Mesenchymal stem cell (in vitro differentiated cells and primary cell): ENCODE measurements at regions not wholly inside any gene's neighbourhood (a gene's known extent, or its start where the extent isn't known, plus 50 kb on each side); places are given as distances from the start of the nearest gene placed in this dataset.
A peak's percentile ranks its signal among the peaks of the same experiment; 100 is the strongest.

Source experiments
- DNase-seq: peaks from one replicate; pipeline ENCODE4 v3.0.0-alpha.2; 2013
- H2AFZ ChIP-seq: one replicate; pipeline ENCODE4 v1.6.1; 2013; ENCODE audit warnings: low read depth, mild to moderate bottlenecking, control low read depth, inconsistent platforms, low read length, moderate library complexity
- H2AK5ac ChIP-seq: 2 replicates; pipeline ENCODE4 v1.6.1; 2013; ENCODE audit warnings: low read length, moderate library complexity, mild to moderate bottlenecking, inconsistent platforms; ENCODE audit not compliant: severe bottlenecking
- H2BK120ac ChIP-seq: one replicate; pipeline ENCODE4 v1.6.1; 2013; ENCODE audit warnings: low read depth, mild to moderate bottlenecking, inconsistent platforms, low read length, moderate library complexity
- H2BK12ac ChIP-seq, 2 experiments: one replicate each; pipeline ENCODE4 v1.6.1; 2013; ENCODE audit warnings: inconsistent platforms in 2 of 2, low read length in 2 of 2, mild to moderate bottlenecking in 2 of 2, moderate library complexity in 2 of 2, control low read depth in 1 of 2
- H2BK15ac ChIP-seq: one replicate; pipeline ENCODE4 v1.6.1; 2013; ENCODE audit warnings: mild to moderate bottlenecking, low read depth, inconsistent platforms; ENCODE audit not compliant: poor library complexity, severe bottlenecking
- H2BK5ac ChIP-seq: 2 replicates; pipeline ENCODE4 v1.6.1; 2013; ENCODE audit warnings: low read depth, mild to moderate bottlenecking, low read length, control low read depth, inconsistent platforms; ENCODE audit not compliant: poor library complexity, severe bottlenecking
- H3K14ac ChIP-seq, 2 experiments: one replicate each; pipeline ENCODE4 v1.6.1; 2013; ENCODE audit warnings: inconsistent platforms in 2 of 2, low read length in 2 of 2, control low read depth in 1 of 2, mild to moderate bottlenecking in 1 of 2, moderate library complexity in 1 of 2
- H3K18ac ChIP-seq, 2 experiments: one replicate each; pipeline ENCODE4 v1.6.1; 2013; ENCODE audit warnings: inconsistent platforms in 2 of 2, low read length in 2 of 2, control low read depth in 1 of 2, low read depth in 1 of 2, mild to moderate bottlenecking in 1 of 2
- H3K23ac ChIP-seq, 2 experiments: one replicate each; pipeline ENCODE4 v1.6.1; 2013; ENCODE audit warnings: inconsistent platforms in 2 of 2, low read length in 2 of 2, mild to moderate bottlenecking in 2 of 2, moderate library complexity in 2 of 2, control low read depth in 1 of 2
- H3K27ac ChIP-seq: 2 replicates; pipeline ENCODE4 v1.5.1; 2013; ENCODE audit warnings: mild to moderate bottlenecking, moderate library complexity, low read length, control low read depth, inconsistent platforms; ENCODE audit not compliant: poor library complexity, severe bottlenecking
- H3K27me3 ChIP-seq, 2 experiments: 2 replicates each; pipeline versions ENCODE4 v1.6.1 to v1.7.0; 2013; ENCODE audit warnings: low read length in 2 of 2, mild to moderate bottlenecking in 2 of 2, moderate library complexity in 2 of 2, control low read depth in 1 of 2, inconsistent platforms in 1 of 2; ENCODE audit not compliant: control insufficient read depth in 1 of 2, insufficient read depth in 1 of 2
- H3K36me3 ChIP-seq, 2 experiments: 2 replicates each; pipeline versions ENCODE4 v1.6.1 to v1.7.0; 2013; ENCODE audit warnings: low read length in 2 of 2, control low read depth in 1 of 2, inconsistent platforms in 1 of 2, low read depth in 1 of 2, mild to moderate bottlenecking in 1 of 2; ENCODE audit not compliant: insufficient read depth in 2 of 2, control insufficient read depth in 1 of 2
- H3K4ac ChIP-seq, 2 experiments: one replicate each; pipeline ENCODE4 v1.6.1; 2013; ENCODE audit warnings: inconsistent platforms in 2 of 2, low read length in 2 of 2, mild to moderate bottlenecking in 2 of 2, moderate library complexity in 2 of 2, control low read depth in 1 of 2, low read depth in 1 of 2
- H3K4me1 ChIP-seq: 2 replicates; pipeline ENCODE4 v1.6.1; 2013; ENCODE audit warnings: low read depth, low read length, control low read depth; ENCODE audit not compliant: control insufficient read depth, insufficient read depth
- H3K4me2 ChIP-seq: 2 replicates; pipeline ENCODE4 v1.6.1; 2013; ENCODE audit warnings: low read length, mild to moderate bottlenecking, inconsistent platforms; ENCODE audit not compliant: poor library complexity, severe bottlenecking
- H3K4me3 ChIP-seq, 2 experiments: 2 replicates each; pipeline versions ENCODE4 v1.5.1 to v1.7.0; 2013; ENCODE audit warnings: low read length in 2 of 2, mild to moderate bottlenecking in 2 of 2, control low read depth in 1 of 2, low read depth in 1 of 2; ENCODE audit not compliant: insufficient read depth in 1 of 2
- H3K79me1 ChIP-seq: replicated peaks from 2 replicates; pipeline ENCODE4 v1.6.1; 2013; ENCODE audit warnings: mild to moderate bottlenecking, control low read depth, low read length, inconsistent platforms; ENCODE audit not compliant: poor library complexity, severe bottlenecking
- H3K9ac ChIP-seq: 2 replicates; pipeline ENCODE4 v1.7.0; 2013; ENCODE audit warnings: mild to moderate bottlenecking, low read length, moderate library complexity
- H3K9me3 ChIP-seq: 2 replicates; pipeline ENCODE4 v1.7.0; 2013; ENCODE audit warnings: mild to moderate bottlenecking, low read length; ENCODE audit not compliant: control insufficient read depth
- H4K8ac ChIP-seq: one replicate; pipeline ENCODE4 v1.6.1; 2013; ENCODE audit warnings: inconsistent platforms, mild to moderate bottlenecking, low read length, moderate library complexity
- H4K91ac ChIP-seq: one replicate; pipeline ENCODE4 v1.6.1; 2013; ENCODE audit warnings: mild to moderate bottlenecking, low read length, inconsistent platforms
- WGBS: methylation state at CpG from one replicate; pipeline ENCODE4 v1.1.7; 2013; ENCODE audit warnings: mixed read lengths; 5-methylcytosine and 5-hydroxymethylcytosine counted together

GRCh38 chr16:87552072-87552718 is 50.1 kb upstream of the JPH3 start:
- no peak overlapping the region for H3K18ac ChIP-seq
- H3K14ac ChIP-seq, result no peak overlapping the region
- H3K4ac ChIP-seq, result no peak overlapping the region
- H2BK15ac ChIP-seq, result no peak overlapping the region
- H3K36me3 ChIP-seq, result no peaks in the 10 kb centered on the region
- no peak overlapping the region for H2AFZ ChIP-seq
- H2AK5ac ChIP-seq, result no peak overlapping the region
- no peak overlapping the region for H3K9ac ChIP-seq
- H2BK12ac ChIP-seq, result no peak overlapping the region
- H4K91ac ChIP-seq, result no peak overlapping the region
- H3K4me1 ChIP-seq, result peaks cover 19% of the 10 kb centered on the region
- no peak for DNase-seq
- no peak overlapping the region for H2BK120ac ChIP-seq
- WGBS, result 95% methylated on average over 18 of the region's 18 CpGs
- H3K23ac ChIP-seq, result no peak overlapping the region
- no peaks in the 10 kb centered on the region for H3K9me3 ChIP-seq
- no peak overlapping the region for H3K4me2 ChIP-seq
- no peak overlapping the region for H2BK5ac ChIP-seq
- H3K4me3 ChIP-seq, result no peak overlapping the region
- no peak overlapping the region for H3K27ac ChIP-seq
- no peak overlapping the region for H4K8ac ChIP-seq
- no peaks in the 10 kb centered on the region for H3K79me1 ChIP-seq
- H3K27me3 ChIP-seq, result peaks cover 20 to 40% of the 10 kb centered on the region in 2 experiments

GRCh38 chr16:87551487-87551886 is 50.8 kb upstream of the JPH3 start:
- Histone ChIP-seq H3K79me1 (no peaks in the 10 kb centered on the region), H3K4me1 (peaks cover 12% of the 10 kb centered on the region), H3K4ac (no peak overlapping the region), H2BK5ac (no peak overlapping the region), H3K27ac (no peak overlapping the region), H3K18ac (no peak overlapping the region), H4K8ac (no peak overlapping the region), H3K4me3 (no peak overlapping the region), H3K14ac (peak overlapping the region in 1 of 2 experiments; percentile 4), H2BK120ac (no peak overlapping the region), H4K91ac (no peak overlapping the region), H2AFZ (no peak overlapping the region), H2BK12ac (no peak overlapping the region), H3K9ac (no peak overlapping the region), H3K9me3 (no peaks in the 10 kb centered on the region), H2AK5ac (no peak overlapping the region), H3K4me2 (no peak overlapping the region), H3K36me3 (no peaks in the 10 kb centered on the region), H3K27me3 (peaks cover 22 to 43% of the 10 kb centered on the region in 2 experiments), H3K23ac (no peak overlapping the region), H2BK15ac (no peak overlapping the region)
- DNase-seq, result peak; percentile 28
- WGBS, result 66% methylated on average over 5 of the region's 5 CpGs

- no peak overlapping the region for H3K9ac ChIP-seq
- H3K4me2 ChIP-seq, result no peak overlapping the region
- no peak overlapping the region for H3K27ac ChIP-seq
- WGBS, result 64% methylated on average over 23 of the region's 28 CpGs
- no peak for DNase-seq
- H2BK120ac ChIP-seq, result no peak overlapping the region
- peaks cover 12% of the 10 kb centered on the region for H3K4me1 ChIP-seq
- no peaks in the 10 kb centered on the region for H3K79me1 ChIP-seq
- no peak overlapping the region for H2BK5ac ChIP-seq
- H3K14ac ChIP-seq, result no peak overlapping the region
- H2AK5ac ChIP-seq, result no peak overlapping the region
- no peak overlapping the region for H4K91ac ChIP-seq
- no peak overlapping the region for H3K4me3 ChIP-seq
- H3K27me3 ChIP-seq, result peaks cover 22 to 43% of the 10 kb centered on the region in 2 experiments
- no peak overlapping the region for H4K8ac ChIP-seq
- H3K18ac ChIP-seq, result no peak overlapping the region
- H2AFZ ChIP-seq, result no peak overlapping the region
- H3K36me3 ChIP-seq, result no peaks in the 10 kb centered on the region
- H3K9me3 ChIP-seq, result peaks cover 9% of the 10 kb centered on the region
- H2BK15ac ChIP-seq, result no peak overlapping the region
- H3K4ac ChIP-seq, result no peak overlapping the region
- no peak overlapping the region for H3K23ac ChIP-seq
- no peak overlapping the region for H2BK12ac ChIP-seq
Observed at GRCh38 chr16:87550495-87550961, 51.8 kb upstream of the JPH3 start.

- Histone ChIP-seq H3K4ac (no peak overlapping the region), H3K9ac (no peak overlapping the region), H2AK5ac (no peak overlapping the region), H3K4me1 (peaks cover 12% of the 10 kb centered on the region), H4K91ac (peak overlapping the region; percentile 44), H3K4me2 (no peak overlapping the region), H3K23ac (peak overlapping the region in 1 of 2 experiments; percentile 46), H3K36me3 (no peaks in the 10 kb centered on the region), H2BK12ac (no peak overlapping the region), H3K79me1 (no peaks in the 10 kb centered on the region), H3K14ac (peak overlapping the region in 1 of 2 experiments; percentile 74), H2BK5ac (no peak overlapping the region), H2BK15ac (no peak overlapping the region), H2AFZ (no peak overlapping the region), H2BK120ac (no peak overlapping the region), H3K27me3 (peaks cover 22 to 43% of the 10 kb centered on the region in 2 experiments), H3K27ac (no peak overlapping the region), H3K9me3 (peaks cover 11% of the 10 kb centered on the region), H3K4me3 (no peak overlapping the region), H3K18ac (peak overlapping the region in 1 of 2 experiments; percentile 30), H4K8ac (no peak overlapping the region)
- no peak for DNase-seq
- 79% methylated on average over 34 of the region's 34 CpGs for WGBS
Observed at GRCh38 chr16:87549627-87550494, 52.4 kb upstream of the JPH3 start.
